ENCODE measurements at regions not wholly inside any gene's neighbourhood (a gene's known extent, or its start where the extent isn't known, plus 50 kb on each side); places are given as distances from the start of the nearest gene placed in this dataset.
"Not testable (repeated sequence)": the region's sequence is repeated elsewhere in the genome, so short reads cannot be mapped to it uniquely, and the experiment has no call there.

DNA sequence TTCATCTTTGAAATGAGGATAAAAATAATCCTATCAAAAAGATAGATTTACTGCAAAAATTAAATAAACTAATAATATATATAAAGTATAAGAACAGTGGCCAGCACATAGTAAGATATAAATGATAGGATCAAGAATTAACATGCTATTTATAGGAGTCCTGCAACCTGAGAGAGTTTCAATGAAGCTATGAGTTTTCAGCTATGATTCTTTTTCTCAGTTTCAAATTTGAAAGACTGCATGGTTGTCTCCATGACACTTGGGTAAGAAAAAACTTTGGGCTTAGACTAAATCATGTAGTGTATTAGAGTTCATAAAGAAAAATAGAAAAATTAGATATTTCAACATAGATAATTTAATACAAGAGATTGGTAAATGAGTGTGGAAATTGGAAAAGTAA lies 817.8 kb upstream of the KIF2B start:
- DNase-seq, result no peak

DNA sequence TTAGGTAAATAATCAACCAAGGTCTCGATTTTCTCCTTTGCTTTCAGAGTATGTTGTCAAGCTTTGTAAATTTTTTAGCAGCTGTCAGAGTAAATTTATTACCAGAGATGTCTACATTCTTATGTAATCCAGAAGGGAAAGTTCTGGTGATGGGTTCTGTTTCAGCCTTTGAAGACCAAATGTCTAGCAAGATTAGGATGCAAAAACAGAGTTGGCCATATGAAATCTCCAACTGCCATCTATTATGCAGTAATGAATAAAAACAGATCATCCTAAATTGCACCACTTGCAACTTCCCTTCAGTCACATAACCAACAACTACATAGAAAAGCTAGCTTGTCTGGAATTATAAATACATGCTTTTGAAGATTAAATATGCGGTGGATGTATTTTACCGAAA lies 826.8 kb upstream of the KIF2B start:
- intact Hi-C loops (cut with DNase I), result no loop called here
- no peak for DNase-seq

More for the DNA sequence above, 817.8 kb upstream of the KIF2B start:
- intact Hi-C loops (cut with DNase I), result no loop called here

DNA sequence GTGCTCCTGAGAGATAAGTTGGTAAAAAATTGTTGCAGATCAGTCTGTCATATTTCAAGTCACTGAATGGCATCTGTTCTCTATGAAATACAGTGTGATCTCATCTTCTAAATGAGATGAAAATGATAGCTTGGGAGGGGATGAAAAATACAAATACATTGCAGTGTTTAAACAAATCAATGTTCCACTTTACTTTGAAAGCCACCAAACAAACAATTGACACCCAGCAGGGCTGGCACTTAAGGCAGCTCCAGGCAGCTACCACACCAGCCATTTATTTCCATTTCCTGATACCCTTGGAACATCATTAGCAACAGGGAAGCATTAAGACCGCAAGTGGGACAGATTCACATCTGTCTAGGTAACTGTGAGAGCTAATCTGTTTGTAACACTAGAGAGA lies 827.6 kb upstream of the KIF2B start:
- intact Hi-C loops (cut with DNase I), result no loop called here
- DNase-seq, result no peak

DNA sequence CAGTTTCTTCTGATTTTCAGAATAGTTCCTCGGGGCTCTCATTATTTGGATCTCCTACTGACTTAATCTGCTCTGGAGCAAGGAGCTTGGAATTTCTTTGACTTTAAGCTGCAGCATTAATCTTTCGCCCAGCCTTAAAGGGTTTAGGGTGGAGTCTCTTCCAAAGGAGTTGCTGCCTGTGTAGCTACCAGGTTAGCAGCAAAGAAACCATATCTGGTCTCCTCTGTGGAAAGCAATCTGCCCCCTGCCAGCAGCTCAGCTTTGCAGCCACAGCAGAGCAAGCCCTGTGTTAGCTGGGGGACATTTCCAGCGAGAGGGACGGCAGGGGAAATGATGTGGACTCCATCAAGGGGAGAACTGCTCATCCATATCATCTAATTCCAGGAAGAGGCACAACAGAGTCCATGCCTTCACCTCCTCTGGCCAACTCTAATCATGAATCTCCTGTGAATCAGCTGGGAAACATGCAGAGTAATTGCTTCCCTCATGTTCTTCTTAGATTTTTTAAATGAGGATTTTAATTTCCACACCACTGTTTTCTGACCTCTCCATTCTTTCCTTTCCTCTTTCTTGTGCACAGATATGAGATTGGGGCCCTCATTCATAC lies 827.6 kb upstream of the CA10 start:
- intact Hi-C loops (cut with DNase I), result no loop called here
- no peak for DNase-seq

DNA sequence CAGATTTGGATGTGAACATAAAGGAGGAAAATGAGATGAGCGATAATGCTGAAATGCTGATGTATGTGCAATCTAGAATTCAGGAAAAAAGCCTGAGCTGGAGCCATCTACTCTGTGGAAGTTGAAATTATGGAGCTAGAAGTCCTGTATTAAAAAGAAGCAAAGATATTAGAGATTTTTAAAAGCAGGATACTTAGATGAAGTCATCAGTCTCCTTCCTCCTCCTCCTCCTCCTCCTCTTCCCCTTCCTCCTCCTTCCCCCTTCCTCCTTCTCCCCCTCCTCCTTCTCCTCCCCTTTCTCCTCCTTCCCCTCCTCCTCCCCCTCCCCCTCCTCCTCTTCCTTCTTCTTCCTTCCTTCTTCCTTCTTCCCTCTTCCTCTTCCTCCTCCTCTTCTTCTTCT lies 823.8 kb upstream of the CA10 start:
- intact Hi-C loops (cut with DNase I), result no loop called here

DNA sequence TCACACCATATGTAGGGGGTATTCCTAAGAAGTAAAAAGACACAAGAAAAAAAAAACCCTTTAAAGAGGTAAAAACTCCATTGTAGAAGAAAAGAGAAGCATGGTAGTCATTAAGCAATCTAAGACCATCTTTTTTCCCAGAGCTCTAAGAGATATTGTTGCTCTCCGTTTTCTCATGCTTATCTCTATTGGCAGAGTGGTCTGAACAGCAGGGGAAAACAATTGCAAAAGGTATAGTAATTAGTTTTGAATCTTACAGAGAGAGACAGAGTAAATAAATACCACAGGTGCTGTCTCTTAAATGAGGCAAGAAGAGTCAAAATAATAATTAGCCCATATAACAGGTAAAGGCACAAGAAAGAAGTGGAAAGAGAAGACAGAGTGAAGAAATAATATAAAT lies 821.4 kb upstream of the CA10 start:
- intact Hi-C loops (cut with DNase I), result no loop called here
- no peak for DNase-seq

More for the DNA sequence above, 823.8 kb upstream of the CA10 start:
- DNase-seq, result no peak

DNA sequence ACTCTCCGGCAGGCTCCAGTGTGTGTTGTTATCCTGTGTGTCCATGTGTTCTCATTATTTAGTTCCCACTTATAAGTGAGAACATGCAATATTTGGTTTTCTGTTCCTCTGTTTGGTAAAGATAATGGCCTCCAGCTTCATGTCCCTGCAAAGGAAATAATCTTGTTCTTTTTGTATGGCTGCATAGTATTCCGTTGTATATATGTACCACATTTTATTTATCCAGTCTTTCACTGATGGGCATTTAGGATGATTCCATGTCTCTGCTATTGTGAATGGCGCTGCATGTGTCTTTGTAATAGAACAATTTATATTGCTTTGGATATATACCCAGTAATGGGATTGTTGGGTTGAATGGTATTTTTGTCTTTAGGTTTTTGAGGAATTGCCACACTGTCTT lies 807.3 kb upstream of the CA10 start:
- intact Hi-C loops (cut with DNase I), result no loop called here
- DNase-seq, result no peak

DNA sequence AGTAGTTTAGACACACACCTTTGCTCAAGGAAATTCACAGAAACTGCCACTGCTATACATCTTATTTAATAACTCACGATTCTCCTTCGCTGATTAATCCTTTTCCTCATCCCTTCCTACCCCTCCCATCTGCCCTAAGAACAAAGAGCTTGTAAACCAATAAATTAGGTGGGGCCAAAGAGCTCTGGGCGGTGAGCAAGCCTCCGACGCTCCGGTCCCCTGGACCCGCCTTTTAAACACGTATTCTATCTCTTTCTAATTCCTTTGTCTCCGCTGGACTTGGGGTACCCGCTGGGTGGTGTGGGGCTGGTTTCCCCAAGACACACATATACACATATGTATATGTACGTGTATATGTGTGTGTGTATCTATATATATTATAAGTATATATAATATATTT lies 803.2 kb upstream of the CA10 start:
- DNase-seq; intact Hi-C loops (cut with DNase I): not testable (repeated sequence)

DNA sequence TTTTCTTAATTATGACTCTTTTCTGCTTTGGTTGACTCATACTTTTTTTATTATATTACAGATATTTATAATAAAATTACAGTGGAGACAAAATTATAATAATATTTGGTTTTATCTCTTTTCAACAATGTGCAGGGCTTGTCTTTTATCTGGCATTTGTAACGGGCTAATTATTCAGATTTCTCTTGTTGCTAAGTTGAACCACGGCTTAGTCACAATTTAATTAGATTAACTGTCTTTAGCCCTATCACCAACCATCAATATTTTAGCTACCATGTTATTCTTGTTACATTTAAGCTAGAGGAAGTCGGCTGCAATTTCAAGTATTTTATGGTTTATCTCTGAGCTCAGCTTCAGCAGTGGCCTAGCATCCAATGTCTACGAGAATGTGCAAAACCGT lies 798.9 kb upstream of the CA10 start:
- intact Hi-C loops (cut with DNase I), result no loop called here
- no peak for DNase-seq

DNA sequence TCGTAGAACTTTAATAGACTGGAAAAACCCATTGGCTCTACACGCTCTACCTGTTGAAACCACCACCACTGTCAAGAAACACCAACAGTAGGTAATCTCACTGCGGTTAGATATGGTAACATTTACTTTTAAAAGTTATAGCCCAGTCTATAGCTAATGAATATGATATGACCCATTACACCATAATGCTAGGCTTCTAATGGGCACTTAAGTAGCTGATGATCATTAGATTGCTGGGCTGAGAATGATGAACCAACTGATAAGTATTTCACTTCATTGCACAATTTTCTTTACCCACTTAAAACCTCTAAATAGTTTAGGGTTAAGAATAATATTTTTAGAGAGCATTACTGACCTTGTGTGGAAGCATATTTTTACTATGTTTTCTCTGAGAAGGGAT lies 788.9 kb upstream of the CA10 start:
- no peak for DNase-seq
- intact Hi-C loops (cut with DNase I), result no loop called here

DNA sequence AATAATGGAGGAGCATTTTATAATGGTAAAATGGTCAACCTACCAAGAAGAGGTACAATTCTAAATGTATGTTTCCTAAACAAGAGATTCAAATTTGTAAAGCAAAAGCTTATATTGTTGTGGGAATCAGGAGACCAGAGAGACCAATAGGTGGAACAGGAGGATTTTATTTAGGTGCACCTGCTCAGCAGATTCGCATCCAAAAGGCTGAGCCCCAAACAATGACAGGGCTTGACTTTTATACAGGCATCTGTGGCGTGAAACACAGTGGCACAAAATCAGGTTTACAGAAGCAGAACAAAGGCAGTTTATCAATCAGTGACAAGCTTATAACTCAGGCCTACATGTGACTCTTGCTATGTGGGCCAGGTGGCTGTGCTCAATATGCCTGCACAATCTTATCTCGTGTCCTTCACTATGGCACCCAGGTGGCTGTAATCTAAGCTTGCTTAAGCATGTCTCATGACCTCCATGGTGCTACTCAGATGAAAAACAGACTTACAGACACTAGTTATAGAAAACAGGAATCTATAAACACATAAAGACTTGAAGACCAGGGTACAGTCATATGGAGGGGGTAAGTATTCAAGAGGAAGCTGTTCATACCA lies 780.2 kb upstream of the CA10 start:
- DNase-seq, result no peak
- intact Hi-C loops (cut with DNase I), result no loop called here

DNA sequence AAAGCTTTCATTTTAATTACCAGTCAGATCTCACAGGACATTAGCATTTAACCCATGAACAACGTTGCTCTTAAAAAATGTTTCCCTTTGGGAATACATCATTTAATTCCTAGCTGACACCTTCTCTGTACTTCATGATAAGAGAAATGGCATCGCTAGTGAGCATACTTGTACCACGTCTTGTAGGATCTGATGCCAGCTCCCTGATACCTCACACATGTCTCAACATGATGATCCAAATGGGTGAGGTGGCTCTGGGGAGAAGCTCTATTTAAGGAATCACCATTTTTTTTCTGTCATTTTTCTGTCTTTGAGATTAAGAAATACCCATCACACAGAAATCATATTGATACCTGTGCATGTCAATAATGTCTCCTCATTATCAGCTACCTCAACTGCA lies 772.1 kb upstream of the CA10 start:
- no peak for DNase-seq
- intact Hi-C loops (cut with DNase I), result no loop called here

DNA sequence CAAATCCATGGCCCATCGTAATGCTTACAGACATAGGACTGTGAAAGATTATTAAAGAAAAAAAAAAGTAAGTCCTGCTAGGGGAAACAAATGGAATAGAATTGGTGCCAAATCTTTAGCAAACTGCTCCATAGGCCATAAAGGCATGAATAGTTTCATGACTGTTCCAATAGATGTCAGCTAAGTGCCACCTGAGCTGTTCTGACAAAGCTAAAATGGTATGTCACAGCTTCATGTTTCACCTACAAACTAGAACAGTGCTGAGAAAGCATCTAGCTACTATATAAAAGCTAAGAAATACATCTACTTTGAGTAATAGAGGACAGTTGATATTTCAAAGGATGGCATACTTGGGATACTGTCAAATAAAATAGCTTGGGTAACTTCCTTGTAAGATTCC lies 771.6 kb upstream of the CA10 start:
- intact Hi-C loops (cut with DNase I), result no loop called here
- no peak for DNase-seq

DNA sequence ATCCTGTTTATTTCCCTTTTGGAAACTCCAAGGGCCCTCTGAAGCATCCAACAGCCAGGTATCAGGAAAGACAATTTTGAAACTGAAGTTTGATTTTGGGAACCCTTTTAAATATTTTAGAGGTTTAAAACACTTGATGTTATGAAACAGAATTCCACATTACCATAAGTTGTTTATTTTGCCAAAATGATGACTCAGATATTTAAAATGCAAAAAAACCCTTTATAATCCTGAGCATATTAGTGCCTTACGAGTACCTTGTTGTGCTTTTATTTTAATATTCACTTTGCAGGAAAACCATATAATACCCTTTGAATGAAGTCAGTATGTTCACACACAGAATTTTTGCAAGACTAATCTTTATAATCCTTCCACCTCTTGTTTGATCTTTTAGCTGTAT lies 765.1 kb upstream of the CA10 start:
- no peak for DNase-seq
- intact Hi-C loops (cut with DNase I), result no loop called here

DNA sequence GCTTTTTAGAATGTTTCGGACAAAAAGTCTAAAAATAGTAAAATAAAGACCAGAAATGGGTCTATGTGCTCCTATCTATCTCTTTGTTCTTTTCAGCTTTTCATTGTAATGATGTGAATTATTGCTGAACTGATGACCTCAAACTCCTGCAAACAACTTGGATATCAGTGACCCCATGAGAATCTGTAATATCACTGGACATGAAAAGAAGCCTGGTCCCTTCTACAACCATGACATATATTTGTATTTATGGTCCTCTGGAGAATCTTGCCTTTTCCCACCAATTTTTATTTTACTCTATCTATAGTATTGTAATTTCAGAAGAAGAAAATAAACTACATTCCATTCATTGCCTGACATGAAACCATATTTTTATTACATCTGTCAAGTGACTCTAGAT lies 740.7 kb upstream of the CA10 start:
- intact Hi-C loops (cut with DNase I), result no loop called here
- no peak for DNase-seq

DNA sequence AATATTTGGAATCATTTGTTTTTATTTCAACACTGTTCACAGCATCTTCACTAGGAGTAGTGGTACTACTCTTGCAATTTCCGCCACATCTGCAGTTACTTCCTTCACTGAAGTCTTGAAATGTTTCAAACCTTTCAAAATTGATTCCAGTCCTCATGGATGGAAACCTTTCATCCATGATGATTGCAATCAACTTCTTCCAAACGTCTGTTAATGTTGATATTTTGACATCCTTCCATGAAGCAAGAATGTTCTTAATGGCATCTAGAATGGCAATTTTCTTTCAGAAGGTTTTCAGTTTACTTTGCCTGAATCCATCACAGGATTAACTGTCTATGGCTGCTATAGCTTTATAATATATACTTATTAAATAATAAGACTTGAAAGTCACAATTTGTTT lies 736.8 kb upstream of the CA10 start:
- intact Hi-C loops (cut with DNase I), result no loop called here
- no peak for DNase-seq

DNA sequence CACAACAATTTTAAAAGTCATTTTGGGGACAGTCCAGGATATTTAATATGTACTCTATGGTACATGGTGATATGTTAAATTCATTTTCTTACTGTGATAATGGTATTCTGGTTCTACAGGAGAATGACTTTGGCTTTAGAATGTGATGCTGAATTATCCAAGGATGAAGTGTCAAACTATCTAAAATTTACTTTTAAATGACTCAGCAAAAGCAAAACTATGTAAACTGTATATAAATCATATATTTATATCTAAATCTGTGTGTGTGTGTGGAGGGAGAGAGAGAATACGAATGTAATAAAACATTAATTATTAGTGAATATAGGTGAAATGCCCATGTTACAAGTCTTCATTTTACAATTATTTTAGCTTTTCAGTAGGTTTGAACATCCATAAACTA lies 733.8 kb upstream of the CA10 start:
- intact Hi-C loops (cut with DNase I), result no loop called here
- DNase-seq, result no peak

DNA sequence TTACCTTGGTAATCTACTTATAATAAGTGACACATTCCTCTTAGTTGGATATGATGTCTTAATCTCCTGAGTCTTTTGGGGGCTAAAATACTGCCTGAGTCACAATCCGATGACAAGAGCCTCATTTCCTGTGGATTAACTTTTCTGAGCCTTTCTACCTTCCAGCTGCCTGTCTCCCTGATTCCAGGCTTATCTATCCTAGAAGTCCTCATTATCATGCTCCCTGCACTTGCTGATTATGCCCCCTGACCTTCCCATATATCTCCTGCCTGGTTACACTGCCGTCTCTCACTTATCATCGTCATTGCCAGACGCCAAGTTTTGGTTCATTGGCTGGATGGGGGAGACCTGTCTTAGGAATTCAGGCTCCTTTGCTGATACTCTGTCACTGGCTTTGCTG lies 727.4 kb upstream of the CA10 start:
- intact Hi-C loops (cut with DNase I), result no loop called here

DNA sequence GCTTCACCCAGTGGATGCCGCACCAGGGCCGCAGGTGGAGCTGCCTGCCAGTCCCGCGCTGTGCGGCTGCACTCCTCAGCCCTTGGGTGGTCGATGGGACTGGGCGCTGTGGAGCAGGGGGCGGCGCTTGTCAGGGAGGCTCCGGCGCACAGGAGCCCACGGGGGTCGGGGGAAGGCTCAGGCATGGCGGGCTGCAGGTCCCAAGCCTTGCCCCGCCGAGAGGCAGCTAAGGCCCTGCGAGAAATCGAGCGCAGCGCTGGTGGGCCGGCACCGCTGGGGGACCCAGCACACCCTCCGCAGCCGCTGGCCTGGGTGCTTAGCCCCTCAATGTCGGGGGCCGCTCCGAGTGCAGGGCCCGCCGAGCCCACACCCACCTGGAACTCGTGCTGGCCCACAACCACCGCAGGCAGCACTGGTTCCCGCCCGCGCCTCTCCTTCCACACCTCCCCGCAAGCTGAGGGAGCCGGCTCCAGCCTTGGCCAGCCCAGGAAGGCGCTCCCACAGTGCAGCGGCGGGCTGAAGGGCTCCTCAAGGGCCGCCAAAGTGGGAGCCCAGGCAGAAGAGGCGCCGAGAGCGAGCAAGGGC lies 725.5 kb upstream of the CA10 start:
- intact Hi-C loops (cut with DNase I); DNase-seq: not testable (repeated sequence)

More for the DNA sequence above, 727.4 kb upstream of the CA10 start:
- DNase-seq, result no peak

DNA sequence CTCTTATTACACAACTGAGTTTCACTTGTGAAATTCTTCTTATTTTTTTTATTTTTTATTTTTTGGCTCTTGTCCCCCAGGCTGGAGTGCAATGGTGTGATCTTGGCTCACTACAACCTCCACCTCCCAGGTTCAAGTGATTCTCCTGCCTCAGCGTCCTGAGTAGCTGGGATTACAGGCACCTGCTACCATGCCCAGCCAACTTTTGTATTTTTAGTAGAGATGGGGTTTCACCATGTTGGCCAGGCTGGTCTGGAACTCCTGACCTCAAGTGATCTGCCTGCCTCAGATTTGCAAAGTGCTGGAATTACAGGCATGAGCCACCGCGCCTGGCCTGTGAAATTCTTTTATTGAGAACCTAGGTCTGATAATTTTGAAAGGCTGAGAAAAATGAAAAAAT lies 688.3 kb upstream of the CA10 start:
- intact Hi-C loops (cut with DNase I); DNase-seq: not testable (repeated sequence)

DNA sequence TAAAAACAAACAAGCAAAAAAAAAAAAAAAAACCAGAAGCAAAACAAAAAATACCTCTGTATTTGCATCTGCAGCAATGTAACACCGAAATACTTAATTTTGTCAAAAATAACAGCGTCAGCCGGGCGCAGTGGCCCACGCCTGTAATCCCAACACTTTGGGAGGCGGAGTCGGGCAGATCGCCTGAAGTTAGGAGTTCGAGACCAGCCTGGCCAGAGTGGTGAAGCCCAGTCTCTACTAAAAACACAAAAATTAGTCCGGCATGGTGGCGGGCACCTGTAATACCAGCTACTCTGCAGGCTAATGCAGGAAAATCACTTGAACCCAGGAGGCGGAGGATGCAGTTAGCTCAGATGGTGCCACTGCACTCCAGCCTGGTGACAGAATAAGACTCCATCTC lies 683.5 kb upstream of the CA10 start:
- no peak for DNase-seq
- intact Hi-C loops (cut with DNase I), result no loop called here
